ENCODE measurements at regions not wholly inside any gene's neighbourhood (a gene's known extent, or its start where the extent isn't known, plus 50 kb on each side); places are given as distances from the start of the nearest gene placed in this dataset.
"Not testable (repeated sequence)": the region's sequence is repeated elsewhere in the genome, so short reads cannot be mapped to it uniquely, and the experiment has no call there.

- no peak for TF ChIP-seq CTCF (IDR thresholded peaks at IDR 0.05; ENCODE audit: low read depth, low read length)
- Histone ChIP-seq H3K4me1 (ENCODE audit: low read depth) (no peaks in the 10 kb centered on the region), H3K36me3 (no peaks in the 10 kb centered on the region), H3K9me3 (ENCODE audit: low read depth) (no peaks in the 10 kb centered on the region), H3K4me3 (no peak overlapping the region), H3K27ac (no peak overlapping the region), H3K27me3 (no peaks in the 10 kb centered on the region)
- peak in 1 of 2 donors; percentile 16 for DNase-seq (ENCODE audit: low read depth in 1 of 2, low spot score in 1 of 2)
These were observed 210.5 kb upstream of the DIAPH2 start for GRCh38 chrX:96474029-96474740.

GRCh38 chrX:96474741-96475125 lies 209.9 kb upstream of the DIAPH2 start:
- Histone ChIP-seq H3K36me3 (no peaks in the 10 kb centered on the region), H3K9me3 (ENCODE audit: low read depth) (no peaks in the 10 kb centered on the region), H3K27ac (no peak overlapping the region), H3K27me3 (no peaks in the 10 kb centered on the region), H3K4me1 (ENCODE audit: low read depth) (no peaks in the 10 kb centered on the region), H3K4me3 (no peak overlapping the region)
- TF ChIP-seq CTCF (IDR thresholded peaks at IDR 0.05; ENCODE audit: low read depth, low read length): no peak
- no peak for DNase-seq (ENCODE audit: low read depth in 1 of 2, low spot score in 1 of 2)

- Histone ChIP-seq H3K27ac (no peak overlapping the region), H3K4me3 (no peak overlapping the region), H3K9me3 (ENCODE audit: low read depth) (no peaks in the 10 kb centered on the region), H3K27me3 (no peaks in the 10 kb centered on the region), H3K36me3 (no peaks in the 10 kb centered on the region), H3K4me1 (ENCODE audit: low read depth) (no peaks in the 10 kb centered on the region)
- DNase-seq (ENCODE audit: low read depth in 1 of 2, low spot score in 1 of 2): peak in 1 of 2 donors; percentile 1
- no peak for TF ChIP-seq CTCF (IDR thresholded peaks at IDR 0.05; ENCODE audit: low read depth, low read length)
These were observed 204.6 kb upstream of the DIAPH2 start for GRCh38 chrX:96480081-96480480.

GRCh38 chrX:96481831-96482230 lies 202.8 kb upstream of the DIAPH2 start:
- Histone ChIP-seq H3K27ac (no peak overlapping the region), H3K36me3 (no peaks in the 10 kb centered on the region), H3K9me3 (ENCODE audit: low read depth) (no peaks in the 10 kb centered on the region), H3K4me1 (ENCODE audit: low read depth) (no peaks in the 10 kb centered on the region), H3K27me3 (no peaks in the 10 kb centered on the region), H3K4me3 (no peak overlapping the region)
- TF ChIP-seq CTCF (IDR thresholded peaks at IDR 0.05; ENCODE audit: low read depth, low read length): no peak
- DNase-seq (ENCODE audit: low read depth in 1 of 2, low spot score in 1 of 2): no peak

- Histone ChIP-seq H3K36me3 (no peaks in the 10 kb centered on the region), H3K27ac (no peak overlapping the region), H3K9me3 (ENCODE audit: low read depth) (no peaks in the 10 kb centered on the region), H3K27me3 (no peaks in the 10 kb centered on the region), H3K4me3 (no peak overlapping the region), H3K4me1 (ENCODE audit: low read depth) (no peaks in the 10 kb centered on the region)
- no peak for TF ChIP-seq CTCF (IDR thresholded peaks at IDR 0.05; ENCODE audit: low read depth, low read length)
- no peak for DNase-seq (ENCODE audit: low read depth in 1 of 2, low spot score in 1 of 2)
These were observed 200.9 kb upstream of the DIAPH2 start for GRCh38 chrX:96483647-96484160.

GRCh38 chrX:96486687-96487086 lies 198.0 kb upstream of the DIAPH2 start:
- H3K4me3 ChIP-seq; DNase-seq (ENCODE audit: low read depth in 1 of 2, low spot score in 1 of 2); H3K27me3 ChIP-seq; H3K27ac ChIP-seq; H3K4me1 ChIP-seq (ENCODE audit: low read depth); H3K9me3 ChIP-seq (ENCODE audit: low read depth); H3K36me3 ChIP-seq: not testable (repeated sequence)
